Neutrophil (primary cell): ENCODE measurements at regions not wholly inside any gene's neighbourhood (a gene's known extent, or its start where the extent isn't known, plus 50 kb on each side); places are given as distances from the start of the nearest gene placed in this dataset.

Experiments used
- H3K27ac ChIP-seq: fragments of 200-600 bp; sonication (generic); 2 replicates; pipeline ENCODE4 v1.5.1; 2016; ENCODE audit warnings: mild to moderate bottlenecking, moderate library complexity
- H3K27me3 ChIP-seq: fragments of 200-600 bp; sonication (generic); 2 replicates; pipeline ENCODE4 v1.6.0; 2016; ENCODE audit warnings: mild to moderate bottlenecking
- H3K36me3 ChIP-seq: fragments of 200-600 bp; sonication (generic); 2 replicates; pipeline ENCODE4 v1.5.1; 2017
- H3K4me1 ChIP-seq, 2 experiments: fragments of 200-600 bp in 1 of 2; sonication (generic) in 1 of 2; 1 replicate in 1 of 2; 2 replicates in 1 of 2; pipeline versions ENCODE4 v1.5.1 to v1.6.1; 2013 to 2016; ENCODE audit warnings: low read depth in 1 of 2, low read length in 1 of 2, mild to moderate bottlenecking in 1 of 2, moderate library complexity in 1 of 2; ENCODE audit not compliant: control insufficient read depth in 1 of 2, insufficient read depth in 1 of 2
- H3K4me3 ChIP-seq, 2 experiments: fragments of 200-600 bp in 1 of 2; sonication (generic) in 1 of 2; 1 replicate in 1 of 2; 2 replicates in 1 of 2; pipeline ENCODE4 v1.5.1; 2013 to 2016; ENCODE audit warnings: low read depth in 1 of 2, low read length in 1 of 2, mild to moderate bottlenecking in 1 of 2, moderate library complexity in 1 of 2
- H3K9me3 ChIP-seq: fragments of 200-600 bp; sonication (generic); 2 replicates; pipeline ENCODE4 v1.5.1; 2016
- TF ChIP-seq, protein P1 (sequence below): fragments of 200-600 bp; sonication (generic); IDR thresholded peaks from 2 replicates; pipeline ENCODE4 v1.5.1; 2016; ENCODE audit warnings: antibody characterized with exemption

DNA sequence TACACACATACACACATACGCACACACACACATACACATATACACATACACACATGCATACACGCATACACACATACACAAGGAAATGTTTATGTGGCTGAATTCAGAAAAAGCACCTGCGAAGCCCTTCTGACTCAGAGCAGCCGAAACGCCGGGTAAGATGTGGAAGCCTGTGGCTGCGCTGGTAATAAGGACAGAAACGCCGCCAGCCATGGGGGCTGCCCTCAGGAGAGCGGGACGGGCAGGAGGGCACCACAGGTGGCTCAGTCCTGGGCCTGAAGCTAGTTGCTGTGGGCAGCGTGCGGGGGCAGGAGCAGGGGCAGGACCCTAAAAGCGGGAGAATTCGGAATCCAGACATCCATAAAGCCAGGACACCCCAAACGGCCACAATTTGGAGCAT, 378.3 kb downstream of the BRD1 start:
- TF ChIP-seq, protein P1, sequence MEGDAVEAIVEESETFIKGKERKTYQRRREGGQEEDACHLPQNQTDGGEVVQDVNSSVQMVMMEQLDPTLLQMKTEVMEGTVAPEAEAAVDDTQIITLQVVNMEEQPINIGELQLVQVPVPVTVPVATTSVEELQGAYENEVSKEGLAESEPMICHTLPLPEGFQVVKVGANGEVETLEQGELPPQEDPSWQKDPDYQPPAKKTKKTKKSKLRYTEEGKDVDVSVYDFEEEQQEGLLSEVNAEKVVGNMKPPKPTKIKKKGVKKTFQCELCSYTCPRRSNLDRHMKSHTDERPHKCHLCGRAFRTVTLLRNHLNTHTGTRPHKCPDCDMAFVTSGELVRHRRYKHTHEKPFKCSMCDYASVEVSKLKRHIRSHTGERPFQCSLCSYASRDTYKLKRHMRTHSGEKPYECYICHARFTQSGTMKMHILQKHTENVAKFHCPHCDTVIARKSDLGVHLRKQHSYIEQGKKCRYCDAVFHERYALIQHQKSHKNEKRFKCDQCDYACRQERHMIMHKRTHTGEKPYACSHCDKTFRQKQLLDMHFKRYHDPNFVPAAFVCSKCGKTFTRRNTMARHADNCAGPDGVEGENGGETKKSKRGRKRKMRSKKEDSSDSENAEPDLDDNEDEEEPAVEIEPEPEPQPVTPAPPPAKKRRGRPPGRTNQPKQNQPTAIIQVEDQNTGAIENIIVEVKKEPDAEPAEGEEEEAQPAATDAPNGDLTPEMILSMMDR = no peak
- H3K9me3 ChIP-seq = no peaks in the 10 kb centered on the region
- peaks cover 42% of the 10 kb centered on the region for H3K27me3 ChIP-seq
- H3K36me3 ChIP-seq = no peaks in the 10 kb centered on the region
- H3K4me1 ChIP-seq = no peaks in the 10 kb centered on the region
- H3K4me3 ChIP-seq = no peak overlapping the region
- no peak overlapping the region for H3K27ac ChIP-seq

DNA sequence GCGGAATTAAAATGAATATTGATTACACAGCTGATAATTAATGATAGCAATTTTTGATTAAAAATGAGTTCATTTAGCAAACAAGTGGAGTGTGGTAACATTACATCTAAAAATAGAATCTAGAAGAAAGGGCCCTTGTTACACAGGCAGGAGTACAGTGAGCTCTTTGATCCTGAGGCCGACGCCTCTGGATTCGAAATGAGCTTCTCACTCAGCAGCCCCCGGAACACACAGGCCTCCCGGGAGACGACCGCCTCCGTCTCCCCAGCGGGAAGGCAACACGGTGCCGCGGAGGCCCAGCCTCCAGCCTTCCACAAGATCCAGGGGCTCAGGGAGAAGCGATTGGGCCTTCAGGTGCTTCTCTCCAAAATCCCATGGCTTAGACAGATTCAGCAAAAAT, 379.1 kb downstream of the BRD1 start:
- no peaks in the 10 kb centered on the region for H3K36me3 ChIP-seq
- H3K4me1 ChIP-seq = no peaks in the 10 kb centered on the region
- H3K4me3 ChIP-seq = no peak overlapping the region
- H3K27me3 ChIP-seq = peaks cover 42% of the 10 kb centered on the region
- no peaks in the 10 kb centered on the region for H3K9me3 ChIP-seq
- no peak overlapping the region for H3K27ac ChIP-seq
- TF ChIP-seq, protein P1 = no peak

DNA sequence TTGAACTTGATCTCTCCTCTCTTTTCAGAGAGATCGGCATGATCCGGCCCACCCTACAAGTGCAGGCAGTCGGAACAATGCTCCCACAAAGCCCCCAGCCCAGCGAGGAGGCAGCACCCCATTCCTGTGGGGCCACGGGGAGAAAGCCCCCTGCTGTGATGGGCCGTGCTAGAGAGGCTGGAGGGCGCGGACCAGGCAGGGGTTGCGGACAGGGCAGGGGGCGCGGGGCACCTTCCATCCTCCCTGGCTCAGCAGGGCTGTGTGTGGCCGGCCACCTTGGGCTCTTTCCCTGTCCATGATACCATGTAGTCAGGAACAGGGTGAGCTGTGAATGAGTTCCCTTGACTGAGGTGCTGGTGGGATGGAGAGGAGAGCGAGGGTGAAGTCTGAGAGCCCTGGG, 379.8 kb downstream of the BRD1 start:
- H3K4me1 ChIP-seq = no peaks in the 10 kb centered on the region
- no peaks in the 10 kb centered on the region for H3K36me3 ChIP-seq
- TF ChIP-seq, protein P1 = no peak
- peaks cover 42% of the 10 kb centered on the region for H3K27me3 ChIP-seq
- no peak overlapping the region for H3K27ac ChIP-seq
- no peak overlapping the region for H3K4me3 ChIP-seq
- no peaks in the 10 kb centered on the region for H3K9me3 ChIP-seq

DNA sequence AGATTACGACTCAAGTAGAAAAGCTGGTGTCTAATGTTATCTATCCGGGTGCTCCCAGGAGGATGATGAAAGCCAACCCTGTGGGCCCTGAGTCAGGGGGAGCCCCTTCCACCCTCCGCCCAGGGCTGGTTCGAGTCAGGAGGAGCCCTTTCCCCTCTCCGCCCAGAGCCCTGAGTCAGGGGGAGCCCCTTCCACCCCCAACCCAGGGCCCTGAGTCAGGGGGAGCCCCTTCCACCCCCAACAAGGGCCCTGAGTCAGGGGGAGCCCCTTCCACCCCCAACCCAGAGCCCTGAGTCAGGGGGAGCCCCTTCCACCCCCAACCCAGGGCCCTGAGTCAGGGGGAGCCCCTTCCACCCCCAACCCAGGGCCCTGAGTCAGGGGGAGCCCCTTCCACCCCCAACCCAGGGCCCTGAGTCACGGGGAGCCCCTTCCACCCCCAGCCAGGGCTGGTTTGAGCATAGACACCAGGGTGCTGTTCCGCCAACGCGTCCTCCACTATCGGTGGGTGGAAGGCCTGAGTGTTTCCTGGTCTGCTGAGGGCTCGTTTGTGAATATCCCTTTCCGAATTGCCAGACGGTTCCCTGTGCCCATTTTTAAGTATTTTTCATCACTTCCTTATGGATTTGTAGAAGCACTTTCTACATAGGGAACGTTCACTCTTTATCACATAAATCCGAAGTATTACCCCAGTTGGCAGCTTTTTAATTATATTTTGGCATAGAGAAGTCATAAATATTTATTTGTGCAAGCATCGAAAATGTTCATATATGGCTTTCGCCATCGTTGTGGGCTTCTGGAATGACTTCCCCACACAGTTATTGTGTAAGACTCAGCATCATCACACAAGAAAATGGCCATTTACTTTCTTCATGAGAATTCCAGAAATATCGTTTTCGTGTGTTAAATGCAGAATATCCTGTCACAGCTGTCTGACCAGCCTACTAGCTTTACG, 380.6 kb downstream of the BRD1 start:
- H3K4me1 ChIP-seq = no peaks in the 10 kb centered on the region
- no peaks in the 10 kb centered on the region for H3K9me3 ChIP-seq
- TF ChIP-seq, protein P1 = no peak
- no peak overlapping the region for H3K4me3 ChIP-seq
- peaks cover 40% of the 10 kb centered on the region for H3K27me3 ChIP-seq
- no peak overlapping the region for H3K27ac ChIP-seq
- no peaks in the 10 kb centered on the region for H3K36me3 ChIP-seq

DNA sequence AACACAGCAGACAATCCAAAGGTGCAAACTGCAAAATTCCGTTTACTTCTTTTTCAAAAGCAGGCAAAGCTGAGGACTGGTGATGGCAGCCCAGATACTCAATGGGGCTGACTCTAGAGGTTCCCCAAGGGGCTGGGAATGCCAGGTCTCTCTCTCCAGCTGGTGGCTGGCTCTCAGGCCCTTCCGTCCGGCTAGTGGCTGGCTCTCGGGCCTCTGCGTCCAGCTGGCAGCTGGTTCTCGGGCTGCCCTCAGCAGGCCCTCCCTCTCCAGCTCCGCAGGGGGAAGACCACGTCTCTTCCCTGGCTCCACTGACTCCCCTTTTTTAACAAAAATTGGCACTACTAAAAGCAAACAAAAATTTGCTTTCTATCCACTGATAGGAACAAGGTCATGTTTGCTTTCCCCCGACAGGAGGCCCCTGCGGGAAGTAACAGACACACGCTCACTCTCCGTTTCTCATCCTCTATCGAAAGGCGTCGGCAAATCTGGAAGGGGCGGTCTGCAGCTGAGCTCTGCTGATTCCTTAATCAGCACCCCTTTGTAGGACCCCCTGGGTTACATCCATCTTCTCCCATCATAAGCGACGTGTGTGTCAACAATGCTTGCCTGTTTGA, 381.4 kb downstream of the BRD1 start:
- Histone ChIP-seq H3K4me3 (no peak overlapping the region), H3K27me3 (peaks cover 33% of the 10 kb centered on the region), H3K4me1 (no peaks in the 10 kb centered on the region), H3K9me3 (no peaks in the 10 kb centered on the region), H3K27ac (no peak overlapping the region), H3K36me3 (no peaks in the 10 kb centered on the region)
- TF ChIP-seq, protein P1 = no peak
